ENCODE measurements at regions not wholly inside any gene's neighbourhood (a gene's known extent, or its start where the extent isn't known, plus 50 kb on each side); places are given as distances from the start of the nearest gene placed in this dataset.

- no peak for ATAC-seq (ENCODE audit: insufficient number of reproducible peaks, low FRiP score, low read depth)
- H3K27me3 ChIP-seq (replicated peaks; ENCODE audit: insufficient read depth): no peaks in the 10 kb centered on the region
Measured at GRCh38 chr1:22264464-22265341, 121.8 kb upstream of the WNT4 start.

DNA sequence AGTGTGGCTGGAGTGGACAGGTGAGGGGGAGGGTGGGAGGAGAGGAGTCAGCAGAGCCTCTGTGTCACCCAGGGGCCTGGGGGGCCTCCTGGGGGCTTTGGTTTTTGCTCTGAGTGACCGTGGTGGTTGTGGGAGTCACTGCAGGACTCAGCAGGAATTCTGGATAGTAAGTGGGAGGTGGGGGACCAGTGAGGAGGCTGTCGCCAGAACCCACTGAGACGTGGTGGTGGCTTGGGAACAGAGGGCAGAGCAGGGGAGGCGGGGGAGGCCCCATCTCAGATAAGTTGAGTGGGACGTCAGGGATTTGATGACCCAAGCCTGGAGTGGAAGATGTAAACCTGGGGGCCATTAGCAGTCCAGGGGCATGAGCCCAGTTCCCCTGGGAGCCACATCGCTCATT, 123.2 kb upstream of the WNT4 start:
- ATAC-seq (ENCODE audit: insufficient number of reproducible peaks, low FRiP score, low read depth) (no peak), DNase-seq (ENCODE audit: low spot score) (no peak)
- H3K27me3 ChIP-seq (replicated peaks; ENCODE audit: insufficient read depth): no peaks in the 10 kb centered on the region
- no peaks in the 10 kb centered on the region for H3K9me3 ChIP-seq
- no peaks in the 10 kb centered on the region for H3K36me3 ChIP-seq
- no peaks in the 10 kb centered on the region for H3K4me1 ChIP-seq (ENCODE audit: control insufficient read depth in 1 of 2, low read depth in 2 of 2)
- no peak for TF ChIP-seq CTCF (IDR thresholded peaks at IDR 0.05)
- no peak overlapping the region for H3K4me3 ChIP-seq
- H3K27ac ChIP-seq: no peak overlapping the region

More at GRCh38 chr1:22264464-22265341, 121.8 kb upstream of the WNT4 start:
- Histone ChIP-seq H3K27ac (no peak overlapping the region), H3K9me3 (no peaks in the 10 kb centered on the region), H3K4me1 (ENCODE audit: control insufficient read depth in 1 of 2, low read depth in 2 of 2) (no peaks in the 10 kb centered on the region), H3K4me3 (no peak overlapping the region), H3K36me3 (no peaks in the 10 kb centered on the region)
- TF ChIP-seq CTCF (IDR thresholded peaks at IDR 0.05): no peak
- no peak for DNase-seq (ENCODE audit: low spot score)

DNA sequence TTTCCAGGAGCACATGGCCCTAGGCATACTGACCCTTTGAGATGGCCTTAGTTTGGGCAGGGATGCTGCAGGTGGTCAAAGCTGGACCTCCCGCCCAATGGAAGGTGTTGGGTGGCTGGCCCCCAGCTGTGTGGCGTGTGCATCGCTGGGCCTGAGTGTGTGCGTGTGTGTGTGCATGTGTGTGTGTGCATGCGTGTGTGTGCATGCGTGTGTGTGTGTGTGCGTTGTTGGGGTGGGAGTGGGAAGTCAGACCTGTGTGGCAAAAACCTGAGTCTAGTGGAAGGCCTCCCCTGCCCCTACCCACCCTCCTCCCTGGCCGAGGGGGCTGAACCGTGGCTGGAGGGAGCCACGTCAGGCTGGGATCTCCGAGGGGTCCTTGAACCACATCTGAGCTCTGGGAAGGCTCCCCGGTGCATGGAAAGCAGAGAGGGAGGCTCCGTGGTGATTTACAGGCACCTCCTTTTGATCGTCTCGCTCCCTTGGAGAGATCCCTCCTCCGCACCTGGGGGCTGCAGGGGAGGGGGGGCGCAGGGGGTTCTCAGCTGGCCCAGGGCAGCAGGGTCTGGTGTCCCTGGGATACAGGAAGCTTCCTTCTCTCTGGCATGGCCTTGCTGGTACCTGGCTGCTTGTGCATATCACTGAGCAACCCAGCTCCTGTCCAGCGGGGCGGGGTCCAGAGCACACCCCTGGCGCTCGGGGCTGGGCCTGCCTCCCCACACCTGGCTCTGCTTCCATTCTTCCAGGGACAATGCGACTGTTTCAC, 124.7 kb upstream of the WNT4 start:
- Histone ChIP-seq H3K27ac (no peak overlapping the region), H3K9me3 (no peaks in the 10 kb centered on the region), H3K4me3 (no peak overlapping the region), H3K4me1 (ENCODE audit: control insufficient read depth in 1 of 2, low read depth in 2 of 2) (no peaks in the 10 kb centered on the region), H3K27me3 (replicated peaks; ENCODE audit: insufficient read depth) (no peaks in the 10 kb centered on the region), H3K36me3 (no peaks in the 10 kb centered on the region)
- ATAC-seq (ENCODE audit: insufficient number of reproducible peaks, low FRiP score, low read depth): no peak
- TF ChIP-seq CTCF (IDR thresholded peaks at IDR 0.05): no peak
- DNase-seq (ENCODE audit: low spot score): no peak

GRCh38 chr1:22268327-22268726, 125.4 kb upstream of the WNT4 start:
- no peak for TF ChIP-seq CTCF (IDR thresholded peaks at IDR 0.05)

More at GRCh38 chr1:22268327-22268726, 125.4 kb upstream of the WNT4 start:
- no peak overlapping the region for H3K27ac ChIP-seq
- H3K36me3 ChIP-seq: no peaks in the 10 kb centered on the region
- no peaks in the 10 kb centered on the region for H3K27me3 ChIP-seq (replicated peaks; ENCODE audit: insufficient read depth)
- H3K4me3 ChIP-seq: no peak overlapping the region
- no peaks in the 10 kb centered on the region for H3K4me1 ChIP-seq (ENCODE audit: control insufficient read depth in 1 of 2, low read depth in 2 of 2)
- no peaks in the 10 kb centered on the region for H3K9me3 ChIP-seq
- no peak for DNase-seq (ENCODE audit: low spot score)
- ATAC-seq (ENCODE audit: insufficient number of reproducible peaks, low FRiP score, low read depth): no peak

Measured in thoracic aorta (tissue), 2 donors.